ENCODE measurements at regions not wholly inside any gene's neighbourhood (a gene's known extent, or its start where the extent isn't known, plus 50 kb on each side); places are given as distances from the start of the nearest gene placed in this dataset.

DNA sequence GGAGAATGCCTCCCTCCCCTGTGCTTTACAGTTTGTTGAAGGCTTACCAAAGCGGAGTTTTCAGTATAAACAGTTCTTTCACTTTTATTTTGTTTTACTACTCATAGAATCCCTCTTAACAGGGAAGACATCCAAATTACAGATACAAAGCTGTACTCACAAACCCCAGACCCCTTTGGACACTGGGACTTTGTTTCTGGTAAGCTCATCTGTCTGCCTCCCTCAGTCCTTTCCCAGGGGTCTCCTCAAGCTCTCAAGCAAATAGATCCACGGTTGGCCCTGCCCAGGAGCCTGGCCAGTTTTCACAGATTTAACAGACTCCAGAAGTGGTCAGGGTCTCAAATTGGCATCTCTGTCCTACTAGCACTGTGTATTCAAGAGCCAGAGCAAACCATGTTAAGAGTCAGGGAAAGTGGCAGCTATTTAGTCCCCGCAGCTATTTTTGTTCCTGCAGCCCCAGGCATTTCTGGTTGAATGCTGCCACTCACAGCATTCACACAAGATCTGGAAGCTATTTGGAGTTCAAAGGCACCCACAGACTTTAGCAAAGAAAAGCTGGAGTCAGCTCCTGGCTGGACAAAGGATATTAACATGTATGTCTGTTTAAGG lies 54.2 kb downstream of the TMEM100 start:
- TF ChIP-seq CTCF (IDR thresholded peaks at IDR 0.05) (no peak), ZFX (IDR thresholded peaks at IDR 0.05; ENCODE audit: borderline replicate concordance) (no peak)

DNA sequence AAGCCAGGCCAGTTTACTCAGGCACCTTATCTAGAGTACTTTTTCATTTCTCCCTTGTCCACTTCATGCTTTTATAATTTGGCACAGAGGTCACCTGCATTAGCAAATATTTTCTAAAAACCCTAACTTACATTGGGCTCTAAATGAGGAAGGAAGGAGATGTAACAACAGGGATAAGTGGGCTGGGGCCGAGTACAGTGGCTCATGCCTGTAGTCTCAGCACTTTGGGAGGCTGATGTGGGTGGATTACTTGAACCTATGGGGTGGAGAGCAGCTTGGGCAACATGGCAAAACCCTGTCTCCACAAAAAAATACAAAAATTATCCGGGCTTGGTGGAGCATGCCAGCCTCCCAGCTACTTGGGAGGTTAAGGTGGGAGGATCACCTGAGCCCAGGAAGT lies 55.9 kb downstream of the TMEM100 start:
- no peak for TF ChIP-seq CTCF (IDR thresholded peaks at IDR 0.05)
- TF ChIP-seq ZFX (IDR thresholded peaks at IDR 0.05; ENCODE audit: borderline replicate concordance): no peak

More for the DNA sequence above, 54.2 kb downstream of the TMEM100 start:
- no peak overlapping the region for H3K27ac ChIP-seq

GRCh38 chr17:55664287-55664686 lies 58.4 kb downstream of the TMEM100 start:
- no peak overlapping the region for H3K27ac ChIP-seq
- TF ChIP-seq CTCF (IDR thresholded peaks at IDR 0.05): no peak
- no peak for TF ChIP-seq ZFX (IDR thresholded peaks at IDR 0.05; ENCODE audit: borderline replicate concordance)

More for the DNA sequence above, 55.9 kb downstream of the TMEM100 start:
- H3K27ac ChIP-seq: no peak overlapping the region

GRCh38 chr17:55663400-55663799 lies 59.3 kb downstream of the TMEM100 start:
- TF ChIP-seq ZFX (IDR thresholded peaks at IDR 0.05; ENCODE audit: borderline replicate concordance) (no peak), CTCF (IDR thresholded peaks at IDR 0.05) (no peak)

DNA sequence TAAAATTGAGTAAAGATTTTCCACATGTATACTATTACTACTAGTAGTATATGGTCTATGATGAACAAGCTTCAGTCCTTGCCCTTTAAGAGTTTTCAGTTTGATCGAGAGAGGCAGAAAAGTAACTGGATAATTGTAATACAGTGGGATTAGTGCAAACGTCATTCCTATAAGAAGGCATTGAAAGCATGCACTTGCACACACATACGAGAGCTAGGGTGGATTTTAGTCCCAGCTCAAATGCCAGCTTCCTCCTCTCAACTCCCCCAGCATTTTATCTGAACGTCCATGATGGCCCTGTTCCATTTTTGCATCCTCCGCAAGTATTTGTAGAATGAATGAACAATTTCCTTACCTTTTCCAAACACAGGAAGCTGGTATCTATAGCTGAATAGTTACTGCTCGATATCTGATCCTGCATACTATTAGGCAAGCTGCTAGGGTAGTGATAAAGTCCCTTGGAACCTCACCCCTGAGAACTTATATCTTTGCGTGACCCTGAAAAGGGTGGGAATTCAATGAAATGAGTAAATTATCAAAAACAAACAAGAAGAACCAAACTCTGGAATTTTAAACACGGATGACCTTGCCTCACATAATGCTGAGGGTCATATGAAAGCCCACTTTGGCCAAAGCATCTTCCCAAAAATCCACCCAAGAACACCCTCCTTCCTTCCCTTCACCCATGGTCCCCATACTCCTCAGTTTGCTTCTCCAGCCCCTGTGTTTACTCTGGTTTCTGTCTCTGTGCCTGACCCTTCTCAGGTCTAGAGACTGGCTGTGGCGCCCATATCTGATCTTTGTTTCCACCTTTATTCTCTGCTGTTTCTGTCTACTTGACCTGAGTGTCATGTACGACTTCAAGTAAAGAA lies 60.5 kb downstream of the TMEM100 start:
- TF ChIP-seq ZFX (IDR thresholded peaks at IDR 0.05; ENCODE audit: borderline replicate concordance) (no peak), CTCF (IDR thresholded peaks at IDR 0.05) (no peak)
- H3K27ac ChIP-seq: no peak overlapping the region

More at GRCh38 chr17:55663400-55663799, 59.3 kb downstream of the TMEM100 start:
- no peak overlapping the region for H3K27ac ChIP-seq

DNA sequence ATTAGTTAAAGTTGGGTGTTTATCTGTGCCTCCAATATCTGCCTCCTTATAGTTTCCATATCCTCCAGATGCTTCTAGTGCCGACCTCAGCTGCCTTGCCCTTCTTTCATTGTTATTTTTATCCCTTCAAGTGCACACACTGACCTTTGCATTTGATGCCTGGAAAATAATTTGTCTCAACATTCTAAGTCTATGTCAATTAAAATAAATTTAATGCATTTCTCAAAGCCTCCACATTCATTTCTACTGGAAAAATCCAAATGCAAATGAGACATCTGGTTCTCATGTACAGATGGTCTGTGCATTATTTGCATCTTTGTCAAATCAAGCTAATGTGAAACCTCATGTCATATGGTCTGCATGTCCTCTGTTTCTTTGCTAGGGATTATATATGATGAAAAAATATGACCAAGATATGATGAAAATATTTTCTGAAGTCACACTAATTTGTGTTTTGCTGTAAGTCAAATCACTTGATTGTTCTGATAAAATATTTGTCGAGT lies 61.4 kb downstream of the TMEM100 start:
- H3K27ac ChIP-seq: no peak overlapping the region
- TF ChIP-seq ZFX (IDR thresholded peaks at IDR 0.05; ENCODE audit: borderline replicate concordance) (no peak), CTCF (IDR thresholded peaks at IDR 0.05) (no peak)
